Naive thymus-derived CD4-positive, alpha-beta T cell (primary cell): ENCODE measurements at regions not wholly inside any gene's neighbourhood (a gene's known extent, or its start where the extent isn't known, plus 50 kb on each side); places are given as distances from the start of the nearest gene placed in this dataset.

Source experiments
- ATAC-seq: fragments of 150-1000 bp; cut with Tn5 transposase; 2 replicates; pipeline ENCODE4 v1.10.0; 2021; ENCODE audit warnings: mild to moderate bottlenecking, moderate library complexity
- CTCF ChIA-PET: fragments of 350-600 bp; sonication (Branson Sonifier 250); formaldehyde crosslinking; loops from one replicate; lab custom pipeline; 2021; ENCODE audit warnings: antibody characterized with exemption; lab: Charles Lee
- POLR2A ChIA-PET: fragments of 350-600 bp; sonication (Branson Sonifier 250); formaldehyde crosslinking; loops from one replicate; lab custom pipeline; 2021; ENCODE audit warnings: antibody characterized with exemption, inconsistent platforms; lab: Charles Lee
- DNase-seq, 9 donors: peaks; one replicate each; pipeline versions ENCODE4 v3.0.0 to v3.0.0-alpha.2; 2020 to 2022; ENCODE audit warnings: mixed read lengths in 1 of 9
- H3K27ac ChIP-seq: one replicate; pipeline ENCODE4 v1.7.0; 2013; ENCODE audit warnings: mild to moderate bottlenecking, low read depth, low read length, moderate library complexity
- H3K27me3 ChIP-seq, 2 donors: one replicate each; pipeline ENCODE4 v1.7.0; 2013; ENCODE audit warnings: low read length in 2 of 2, mild to moderate bottlenecking in 2 of 2, moderate library complexity in 2 of 2; ENCODE audit not compliant: control insufficient read depth in 2 of 2, insufficient read depth in 2 of 2
- H3K36me3 ChIP-seq, 3 experiments: 1 replicate in 2 of 3; 2 replicates in 1 of 3; pipeline ENCODE4 v1.7.0; 2013; ENCODE audit warnings: low read length in 3 of 3, mild to moderate bottlenecking in 3 of 3, moderate library complexity in 1 of 3; ENCODE audit not compliant: insufficient read depth in 3 of 3, control insufficient read depth in 2 of 3
- H3K4me1 ChIP-seq, 2 donors: one replicate each; pipeline ENCODE4 v1.7.0; 2013; ENCODE audit warnings: low read length in 2 of 2, mild to moderate bottlenecking in 2 of 2, moderate library complexity in 1 of 2; ENCODE audit not compliant: control insufficient read depth in 2 of 2, insufficient read depth in 2 of 2
- H3K4me3 ChIP-seq: 2 replicates; pipeline ENCODE4 v1.7.0; 2013; ENCODE audit warnings: mild to moderate bottlenecking, low read length
- H3K9me3 ChIP-seq, 3 experiments: 1 replicate in 2 of 3; 2 replicates in 1 of 3; pipeline ENCODE4 v1.7.0; 2013; ENCODE audit warnings: low read length in 3 of 3; ENCODE audit not compliant: control insufficient read depth in 2 of 3
- H3K27ac Mint-ChIP-seq, 9 donors: one replicate each; pipeline ENCODE4 v1.8.0; 2020 to 2022; ENCODE audit warnings: mixed read lengths in 9 of 9, mild to moderate bottlenecking in 8 of 9, moderate library complexity in 5 of 9, inconsistent platforms in 2 of 9
- H3K27me3 Mint-ChIP-seq, 5 donors: one replicate each; pipeline ENCODE4 v1.8.0; 2021 to 2022; ENCODE audit warnings: mixed read lengths in 5 of 5, mild to moderate bottlenecking in 1 of 5
- H3K36me3 Mint-ChIP-seq, 5 donors: one replicate each; pipeline ENCODE4 v1.8.0; 2020 to 2022; ENCODE audit warnings: mixed read lengths in 5 of 5, mild to moderate bottlenecking in 3 of 5, inconsistent platforms in 1 of 5
- H3K4me1 Mint-ChIP-seq, 7 donors: one replicate each; pipeline ENCODE4 v1.8.0; 2020 to 2022; ENCODE audit warnings: mixed read lengths in 7 of 7, mild to moderate bottlenecking in 3 of 7, inconsistent platforms in 1 of 7
- H3K4me3 Mint-ChIP-seq, 10 donors: one replicate each; pipeline ENCODE4 v1.8.0; 2020 to 2022; ENCODE audit warnings: mild to moderate bottlenecking in 10 of 10, mixed read lengths in 10 of 10, moderate library complexity in 6 of 10, inconsistent platforms in 2 of 10
- H3K9me3 Mint-ChIP-seq, 11 donors: one replicate each; pipeline ENCODE4 v1.8.0; 2020 to 2022; ENCODE audit warnings: mixed read lengths in 11 of 11, mild to moderate bottlenecking in 4 of 11, inconsistent platforms in 1 of 11, moderate library complexity in 1 of 11
- intact Hi-C, 2 donors: fragments of 100-400 bp; cut with micrococcal nuclease; formaldehyde crosslinking; loops; one replicate each; pipeline ENCODE4 v1.15.1; 2023

DNA sequence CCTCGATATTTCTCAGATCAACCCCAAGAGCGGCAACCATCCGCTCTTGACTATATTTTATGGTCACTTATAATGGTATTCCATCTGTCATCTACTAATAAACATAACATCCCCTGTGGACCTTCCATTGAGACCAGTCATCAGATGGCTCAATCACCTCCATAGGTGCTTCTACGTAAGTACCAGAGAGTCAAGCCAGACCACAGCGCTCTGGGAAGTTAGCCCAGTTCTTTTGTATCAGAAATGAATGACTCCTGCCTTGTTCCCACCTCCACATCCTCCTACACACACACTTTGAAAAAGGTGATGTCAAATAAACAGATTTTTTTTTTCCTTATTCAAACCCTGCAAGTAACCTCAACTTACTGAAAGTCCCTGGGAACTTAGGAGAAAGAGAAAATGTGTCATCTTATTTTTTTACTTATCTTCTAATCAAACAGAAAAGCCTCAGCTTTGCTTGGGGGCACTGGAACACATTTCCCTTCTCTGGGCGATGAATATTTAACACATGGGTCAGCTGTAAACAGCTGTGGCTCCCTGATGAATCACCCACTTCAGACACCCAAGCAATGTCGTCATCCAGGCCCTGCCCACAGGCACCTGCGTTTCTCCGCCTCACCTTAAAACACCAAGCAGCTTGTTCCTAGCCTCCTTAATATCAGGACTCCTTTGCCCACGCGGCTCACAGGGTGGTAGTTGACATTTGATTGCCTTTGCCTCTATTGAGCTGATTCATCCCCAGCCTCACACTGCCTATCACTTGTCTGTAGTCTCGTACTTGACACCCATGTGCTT, 121.4 kb upstream of the LY86 start:
- DNase-seq (no peak), ATAC-seq (no peak)
- Histone ChIP-seq H3K27me3 (no peaks in the 10 kb centered on the region), H3K36me3 (no peaks in the 10 kb centered on the region), H3K9me3 (peaks cover 0 to 7% (median 0%) of the 10 kb centered on the region in 3 experiments), H3K27ac (no peak overlapping the region), H3K4me3 (no peak overlapping the region), H3K4me1 (no peaks in the 10 kb centered on the region)
- ChIA-PET POLR2A (no interaction called here), CTCF (no interaction called here)
- H3K27me3 Mint-ChIP-seq = peaks cover 14 to 26% (median 20%) of the 10 kb centered on the region in 5 donors
- peaks cover 0 to 4% (median 0%) of the 10 kb centered on the region in 7 donors for H3K4me1 Mint-ChIP-seq
- intact Hi-C loops = no loop called here
- H3K4me3 Mint-ChIP-seq = no peak overlapping the region
- H3K27ac Mint-ChIP-seq = no peak overlapping the region
- H3K36me3 Mint-ChIP-seq = peaks cover 0 to 6% (median 0%) of the 10 kb centered on the region in 5 donors
- H3K9me3 Mint-ChIP-seq = peaks cover 0 to 12% (median 7%) of the 10 kb centered on the region in 11 donors

DNA sequence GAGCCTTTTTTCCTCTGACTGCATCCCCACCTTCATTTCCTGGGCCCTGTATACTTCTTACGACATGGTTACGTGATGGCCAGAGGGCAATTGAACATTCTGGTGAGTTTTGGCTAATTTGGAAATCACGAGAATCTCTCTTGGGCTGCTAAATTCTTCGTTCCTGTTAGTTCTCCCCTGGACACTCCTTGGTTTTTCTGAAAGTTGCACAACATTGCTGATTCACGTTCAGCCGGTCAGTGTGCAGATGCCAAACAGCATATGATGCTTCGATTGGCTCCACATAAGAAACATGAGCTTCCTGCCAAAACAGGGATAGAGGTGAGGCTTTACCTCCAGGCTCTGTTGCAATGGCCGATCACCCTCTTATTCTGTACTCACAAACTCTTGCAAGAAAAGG, 119.4 kb upstream of the LY86 start:
- POLR2A ChIA-PET = no interaction called here
- Histone ChIP-seq H3K4me3 (no peak overlapping the region), H3K36me3 (no peaks in the 10 kb centered on the region), H3K4me1 (no peaks in the 10 kb centered on the region), H3K27me3 (no peaks in the 10 kb centered on the region), H3K9me3 (peaks cover 0 to 7% (median 0%) of the 10 kb centered on the region in 3 experiments), H3K27ac (no peak overlapping the region)
- CTCF ChIA-PET = no interaction called here
- ATAC-seq = no peak
- H3K4me1 Mint-ChIP-seq = peaks cover 0 to 4% (median 0%) of the 10 kb centered on the region in 7 donors
- H3K27ac Mint-ChIP-seq = no peak overlapping the region
- H3K9me3 Mint-ChIP-seq = peaks cover 0 to 12% (median 7%) of the 10 kb centered on the region in 11 donors
- H3K4me3 Mint-ChIP-seq = no peak overlapping the region
- peaks cover 6 to 14% (median 13%) of the 10 kb centered on the region in 5 donors for H3K27me3 Mint-ChIP-seq
- DNase-seq = no peak
- H3K36me3 Mint-ChIP-seq = peaks cover 0 to 6% (median 0%) of the 10 kb centered on the region in 5 donors
- intact Hi-C loops = no loop called here

DNA sequence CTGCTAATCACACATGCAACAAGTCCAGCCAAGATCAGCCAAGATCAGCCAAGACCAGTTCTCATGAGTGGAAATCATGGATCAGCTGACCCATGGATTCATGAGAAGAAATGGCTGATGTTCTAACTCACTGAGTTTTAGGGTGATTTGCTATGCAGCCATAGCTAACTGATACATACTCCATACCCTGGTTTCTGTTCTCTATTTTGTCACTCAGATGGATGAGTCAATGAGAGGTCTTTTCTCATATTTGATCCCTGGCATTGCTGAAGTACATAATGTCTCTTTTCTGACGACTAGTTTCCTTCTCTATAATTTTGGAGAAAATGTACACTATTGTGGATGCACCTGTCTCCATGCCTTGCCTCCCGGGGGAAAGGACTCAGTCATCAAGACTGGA, 118.4 kb upstream of the LY86 start:
- H3K9me3 ChIP-seq = peaks cover 0 to 7% (median 0%) of the 10 kb centered on the region in 3 experiments
- intact Hi-C loops = no loop called here
- Mint-ChIP-seq H3K4me1 (peaks cover 0 to 4% (median 0%) of the 10 kb centered on the region in 7 donors), H3K36me3 (peaks cover 0 to 6% (median 0%) of the 10 kb centered on the region in 5 donors), H3K4me3 (no peak overlapping the region), H3K27ac (no peak overlapping the region), H3K9me3 (peaks cover 0 to 12% (median 7%) of the 10 kb centered on the region in 11 donors), H3K27me3 (peaks cover 0 to 12% (median 6%) of the 10 kb centered on the region in 5 donors)
- H3K27ac ChIP-seq = no peak overlapping the region
- no peaks in the 10 kb centered on the region for H3K4me1 ChIP-seq
- ChIA-PET CTCF (no interaction called here), POLR2A (no interaction called here)
- H3K36me3 ChIP-seq = no peaks in the 10 kb centered on the region
- no peaks in the 10 kb centered on the region for H3K27me3 ChIP-seq
- no peak for DNase-seq
- ATAC-seq = peak; percentile 22
- H3K4me3 ChIP-seq = no peak overlapping the region

DNA sequence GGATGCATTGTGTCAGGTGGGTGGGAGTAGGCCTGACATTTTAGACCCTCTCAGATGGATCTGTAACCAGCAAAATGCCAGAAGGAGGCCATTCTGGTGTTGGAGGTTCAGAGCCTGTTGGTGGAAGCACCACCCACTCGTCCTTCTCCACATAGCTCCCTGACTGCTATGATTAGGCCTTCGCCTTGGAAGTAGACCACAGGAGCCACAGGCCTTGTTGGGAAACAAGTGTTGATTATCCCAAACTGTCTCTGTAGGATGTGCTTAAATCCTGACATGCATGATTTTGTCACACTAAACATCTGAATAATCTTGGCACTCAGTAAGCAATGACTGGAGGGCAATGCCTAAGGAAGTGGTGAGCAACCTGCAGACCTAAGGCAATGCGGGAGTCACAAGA, 117.2 kb upstream of the LY86 start:
- ATAC-seq (no peak), DNase-seq (no peak)
- H3K27me3 Mint-ChIP-seq = peaks cover 0 to 12% (median 7%) of the 10 kb centered on the region in 5 donors
- Histone ChIP-seq H3K4me1 (no peaks in the 10 kb centered on the region), H3K36me3 (no peaks in the 10 kb centered on the region), H3K9me3 (peaks cover 0 to 7% (median 0%) of the 10 kb centered on the region in 3 experiments), H3K27ac (no peak overlapping the region), H3K27me3 (peaks cover 0 to 2% of the 10 kb centered on the region in 2 donors), H3K4me3 (no peak overlapping the region)
- peaks cover 0 to 12% (median 7%) of the 10 kb centered on the region in 11 donors for H3K9me3 Mint-ChIP-seq
- no peak overlapping the region for H3K4me3 Mint-ChIP-seq
- intact Hi-C loops = no loop called here
- CTCF ChIA-PET = no interaction called here
- POLR2A ChIA-PET = no interaction called here
- H3K27ac Mint-ChIP-seq = no peak overlapping the region
- H3K36me3 Mint-ChIP-seq = peaks cover 0 to 6% (median 0%) of the 10 kb centered on the region in 5 donors
- H3K4me1 Mint-ChIP-seq = peaks cover 0 to 4% (median 0%) of the 10 kb centered on the region in 7 donors

- no peak overlapping the region for H3K27ac Mint-ChIP-seq
- H3K4me1 Mint-ChIP-seq = peaks cover 0 to 2% (median 0%) of the 10 kb centered on the region in 7 donors
- ATAC-seq (no peak), DNase-seq (no peak)
- CTCF ChIA-PET = no interaction called here
- H3K27me3 Mint-ChIP-seq = peaks cover 6 to 28% (median 17%) of the 10 kb centered on the region in 5 donors
- peaks cover 0 to 12% (median 7%) of the 10 kb centered on the region in 11 donors for H3K9me3 Mint-ChIP-seq
- intact Hi-C loops = no loop called here
- peaks cover 0 to 7% (median 0%) of the 10 kb centered on the region in 3 experiments for H3K9me3 ChIP-seq
- H3K4me1 ChIP-seq = no peaks in the 10 kb centered on the region
- peaks cover 0 to 6% (median 0%) of the 10 kb centered on the region in 5 donors for H3K36me3 Mint-ChIP-seq
- no peak overlapping the region for H3K4me3 ChIP-seq
- no peaks in the 10 kb centered on the region for H3K36me3 ChIP-seq
- H3K27ac ChIP-seq = no peak overlapping the region
- POLR2A ChIA-PET = no interaction called here
- peaks cover 0 to 2% of the 10 kb centered on the region in 2 donors for H3K27me3 ChIP-seq
- H3K4me3 Mint-ChIP-seq = no peak overlapping the region
Observed at GRCh38 chr6:6474170-6474920, 114.2 kb upstream of the LY86 start.

- H3K9me3 Mint-ChIP-seq = peaks cover 0 to 10% (median 3%) of the 10 kb centered on the region in 11 donors
- H3K4me3 Mint-ChIP-seq = no peak overlapping the region
- no peak for DNase-seq
- ChIA-PET CTCF (no interaction called here), POLR2A (no interaction called here)
- Histone ChIP-seq H3K4me3 (no peak overlapping the region), H3K4me1 (no peaks in the 10 kb centered on the region), H3K36me3 (no peaks in the 10 kb centered on the region), H3K27ac (no peak overlapping the region), H3K9me3 (no peaks in the 10 kb centered on the region), H3K27me3 (peaks cover 0 to 2% of the 10 kb centered on the region in 2 donors)
- H3K36me3 Mint-ChIP-seq = no peaks in the 10 kb centered on the region
- intact Hi-C loops = no loop called here
- H3K4me1 Mint-ChIP-seq = no peaks in the 10 kb centered on the region
- peaks cover 37 to 45% (median 39%) of the 10 kb centered on the region in 5 donors for H3K27me3 Mint-ChIP-seq
- no peak for ATAC-seq
- H3K27ac Mint-ChIP-seq = no peak overlapping the region
Observed at GRCh38 chr6:6479785-6480184, 108.7 kb upstream of the LY86 start.
